Erythroblast (primary cell): ENCODE measurements at regions not wholly inside any gene's neighbourhood (a gene's known extent, or its start where the extent isn't known, plus 50 kb on each side); places are given as distances from the start of the nearest gene placed in this dataset.

Experiments used
- GATA1 ChIP-seq: IDR thresholded peaks from 2 replicates; pipeline ENCODE4 v1.6.1; 2011; ENCODE audit warnings: low read depth, mild to moderate bottlenecking, control low read depth, low read length, moderate library complexity
- POLR2A ChIP-seq: IDR thresholded peaks from 2 replicates; pipeline ENCODE4 v1.6.1; 2011; ENCODE audit warnings: mild to moderate bottlenecking, low read length

- TF ChIP-seq POLR2A (no peak), GATA1 (no peak)
Observed at GRCh38 chr6:141165002-141165665, 967.6 kb upstream of the GJE1 start.
